HG03064 (cell line): ENCODE measurements at regions not wholly inside any gene's neighbourhood (a gene's known extent, or its start where the extent isn't known, plus 50 kb on each side); places are given as distances from the start of the nearest gene placed in this dataset.
"Not testable (repeated sequence)": the region's sequence is repeated elsewhere in the genome, so short reads cannot be mapped to it uniquely, and the experiment has no call there.

ENCODE experiments used
- ATAC-seq: cut with Tn5 transposase; IDR thresholded peaks from one replicate; pipeline ENCODE4 v1.9.1; 2021; ENCODE audit warnings: low read depth; ENCODE audit not compliant: unreplicated experiment

GRCh38 chr12:34219046-34219770, 196.9 kb downstream of the ALG10 start:
- peak; percentile 19 for ATAC-seq

- ATAC-seq = not testable (repeated sequence)
These were observed 197.8 kb downstream of the ALG10 start for GRCh38 chr12:34220079-34220478.

- ATAC-seq = no peak
These were observed 201.3 kb downstream of the ALG10 start for GRCh38 chr12:34223640-34224039.

- not testable (repeated sequence) for ATAC-seq
These were observed 203.7 kb downstream of the ALG10 start for GRCh38 chr12:34226044-34226443.

- ATAC-seq = not testable (repeated sequence)
These were observed 205.8 kb downstream of the ALG10 start for GRCh38 chr12:34228046-34228445.

- not testable (repeated sequence) for ATAC-seq
These were observed 206.7 kb downstream of the ALG10 start for GRCh38 chr12:34229033-34229432.

- ATAC-seq = no peak
These were observed 211.3 kb downstream of the ALG10 start for GRCh38 chr12:34233618-34234017.

- no peak for ATAC-seq
These were observed 213.8 kb downstream of the ALG10 start for GRCh38 chr12:34236073-34236472.

GRCh38 chr12:34244608-34245007, 222.3 kb downstream of the ALG10 start:
- ATAC-seq = no peak

GRCh38 chr12:34249271-34249670, 227.0 kb downstream of the ALG10 start:
- no peak for ATAC-seq

GRCh38 chr12:34251879-34252278, 229.6 kb downstream of the ALG10 start:
- ATAC-seq = not testable (repeated sequence)

- ATAC-seq = no peak
These were observed 231.4 kb downstream of the ALG10 start for GRCh38 chr12:34253674-34254073.

GRCh38 chr12:34257093-34257492, 234.8 kb downstream of the ALG10 start:
- ATAC-seq = no peak

GRCh38 chr12:34262140-34262539, 239.8 kb downstream of the ALG10 start:
- ATAC-seq = not testable (repeated sequence)

- ATAC-seq = no peak
These were observed 241.8 kb downstream of the ALG10 start for GRCh38 chr12:34264110-34264509.

- ATAC-seq = not testable (repeated sequence)
These were observed 251.4 kb downstream of the ALG10 start for GRCh38 chr12:34273703-34274102.

- ATAC-seq = no peak
These were observed 252.8 kb downstream of the ALG10 start for GRCh38 chr12:34275129-34275528.

- no peak for ATAC-seq
These were observed 264.2 kb downstream of the ALG10 start for GRCh38 chr12:34286483-34286882.

GRCh38 chr12:34286934-34287333, 264.6 kb downstream of the ALG10 start:
- ATAC-seq = no peak

GRCh38 chr12:34287437-34287836, 265.1 kb downstream of the ALG10 start:
- no peak for ATAC-seq

GRCh38 chr12:34287986-34288962, 266.0 kb downstream of the ALG10 start:
- ATAC-seq = no peak
